Fibroblast of skin of scalp (primary cell): ENCODE measurements at regions not wholly inside any gene's neighbourhood (a gene's known extent, or its start where the extent isn't known, plus 50 kb on each side); places are given as distances from the start of the nearest gene placed in this dataset.
"Not testable (repeated sequence)": the region's sequence is repeated elsewhere in the genome, so short reads cannot be mapped to it uniquely, and the experiment has no call there.

Experiments used
- DNase-seq: peaks from one replicate; pipeline ENCODE4 v3.0.0-alpha.2; 2013

- no peak for DNase-seq
Measured at GRCh38 chr12:131395971-131396573, 314.8 kb upstream of the SFSWAP start.

DNA sequence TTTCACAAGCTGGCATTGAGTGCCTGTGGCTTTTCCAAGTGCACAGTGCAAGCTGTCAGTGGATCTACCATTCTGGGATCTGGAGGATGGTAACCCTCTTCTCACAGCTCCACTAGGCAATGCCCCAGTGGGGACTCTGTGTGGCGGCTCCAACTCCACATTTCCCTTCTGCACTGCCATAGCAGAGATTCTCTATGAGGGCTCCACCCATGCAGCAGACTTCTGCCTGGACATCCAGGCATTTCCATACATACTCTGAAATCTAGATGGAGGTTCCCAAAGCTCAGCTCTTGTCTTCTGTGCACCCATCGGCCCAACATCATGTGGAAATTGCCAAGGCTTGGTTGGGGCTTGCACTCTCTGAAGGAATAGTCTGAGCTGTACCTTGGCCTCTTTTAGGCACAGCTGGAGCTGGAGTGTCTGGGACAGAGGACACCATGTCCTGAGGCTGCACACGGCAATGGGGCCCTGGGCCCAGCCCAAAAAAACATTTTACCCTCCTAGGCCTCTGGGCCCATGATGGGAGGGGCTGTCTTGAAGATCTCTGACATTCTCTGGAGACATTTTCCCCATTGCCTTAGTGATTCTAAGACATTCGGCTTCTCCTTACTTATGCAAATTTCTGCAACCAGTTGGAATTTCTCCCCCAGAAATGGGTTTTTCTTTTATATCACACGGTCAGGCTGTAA is 313.3 kb upstream of the SFSWAP start:
- DNase-seq, result no peak

DNA sequence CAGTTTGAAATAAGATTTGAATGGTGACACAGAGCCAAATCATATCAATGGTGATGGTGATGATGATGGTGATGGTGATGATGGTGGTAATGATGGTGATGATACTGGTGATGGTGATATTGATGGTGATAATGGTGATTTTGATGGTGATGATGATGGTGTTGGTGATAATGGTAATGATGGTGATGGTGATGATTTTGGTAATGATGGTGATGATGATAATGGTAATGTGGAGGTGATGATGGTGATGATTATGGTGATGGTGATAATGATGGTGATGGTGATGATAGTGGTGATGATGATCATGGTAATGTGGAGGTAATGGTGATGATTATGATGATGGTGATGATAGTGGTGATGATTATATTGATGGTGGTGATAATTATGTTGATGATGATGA is 311.9 kb upstream of the SFSWAP start:
- no peak for DNase-seq

DNA sequence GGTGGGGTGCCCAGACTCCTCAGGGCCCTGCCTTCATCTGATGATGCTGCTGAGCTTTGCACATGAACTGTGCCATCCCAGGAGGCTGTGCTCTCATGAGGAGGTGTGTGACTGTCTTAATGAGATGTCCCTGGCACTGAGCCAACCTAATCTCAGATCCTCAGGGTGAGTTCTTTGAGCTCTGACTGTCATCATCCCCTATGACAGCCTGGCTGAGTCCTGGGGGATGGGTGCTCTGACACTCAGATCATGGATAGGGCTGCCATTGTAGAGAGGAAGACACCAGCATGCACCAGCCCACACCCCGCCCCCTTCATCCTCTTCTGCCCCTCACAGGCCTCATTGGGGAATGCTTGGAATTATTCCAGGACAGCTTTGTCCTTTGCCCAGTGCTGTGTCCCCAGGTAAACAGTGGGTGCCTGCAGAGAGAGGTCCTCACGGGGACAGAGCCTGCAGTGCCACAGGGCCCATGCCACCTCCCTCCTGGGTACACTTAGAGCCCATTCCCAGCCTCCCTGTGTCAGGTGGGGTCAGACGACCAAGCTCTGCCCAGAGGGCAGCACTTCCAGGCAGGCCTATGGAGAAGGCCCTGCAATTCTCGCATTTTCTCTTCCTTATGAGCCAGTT is 310.1 kb upstream of the SFSWAP start:
- not testable (repeated sequence) for DNase-seq

DNA sequence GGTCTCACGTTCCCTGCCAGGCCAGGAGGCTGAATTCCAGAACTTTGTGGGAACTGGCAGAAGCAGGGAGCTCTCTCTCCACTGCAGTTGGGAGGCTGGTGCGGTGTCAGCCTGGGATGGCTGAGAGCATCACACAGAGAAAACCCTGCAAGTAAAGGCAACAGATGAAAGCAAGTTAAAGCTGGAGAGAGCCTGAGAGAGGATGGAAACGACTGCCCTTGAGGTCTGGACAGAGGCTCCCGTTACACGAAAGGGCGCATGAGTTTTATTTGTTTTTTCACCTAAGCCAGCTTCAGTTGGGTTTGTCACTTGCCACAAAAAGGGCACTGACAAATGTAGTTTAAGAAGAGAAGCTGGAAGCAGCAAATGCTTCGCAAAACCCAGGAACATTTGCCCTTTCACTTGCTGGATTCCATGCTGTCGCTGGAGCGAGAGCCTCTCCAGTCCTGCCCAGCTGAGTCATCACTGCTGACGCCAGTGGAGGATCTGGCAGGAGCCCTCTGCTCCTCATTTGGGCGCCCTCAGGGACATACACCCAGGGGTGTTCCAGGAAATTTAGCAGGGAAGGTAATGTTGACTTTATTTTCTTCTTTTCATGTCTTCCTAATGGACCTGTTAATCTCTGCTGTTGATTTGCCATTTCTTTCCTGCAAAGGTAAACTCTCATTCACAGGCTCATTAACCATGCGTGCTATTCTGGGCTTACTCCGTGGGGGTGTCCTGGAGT is 308.8 kb upstream of the SFSWAP start:
- DNase-seq, result not testable (repeated sequence)

DNA sequence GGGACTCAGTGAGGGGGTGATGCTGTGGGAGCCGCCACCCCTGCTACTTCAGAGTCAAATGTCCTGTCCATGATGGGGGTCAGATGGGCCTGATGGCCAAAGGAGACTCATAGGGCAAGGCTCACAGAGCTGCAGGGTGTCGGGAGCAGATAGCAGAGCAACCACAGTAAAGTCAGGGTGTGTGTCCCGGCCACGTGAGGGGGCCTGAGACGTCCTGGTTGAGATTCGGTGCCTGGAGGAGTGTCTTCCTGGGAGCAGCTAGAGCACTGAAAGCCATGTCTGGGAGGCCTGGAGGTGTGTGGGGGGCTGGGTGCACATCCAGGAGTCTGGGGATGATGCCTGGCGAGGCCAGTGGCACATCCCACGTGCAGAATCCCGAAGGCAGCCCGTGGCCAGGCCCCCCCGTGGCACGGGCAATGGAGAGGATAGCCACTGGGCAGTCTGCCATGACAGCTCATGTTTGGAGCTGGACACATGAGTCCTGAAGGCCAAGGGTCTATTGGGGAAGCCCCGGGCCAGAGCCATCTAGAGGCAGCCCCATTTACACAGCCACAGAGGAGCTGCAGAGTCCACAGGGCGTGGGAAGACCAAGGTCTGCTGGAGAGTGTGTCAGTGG is 308.0 kb upstream of the SFSWAP start:
- no peak for DNase-seq

- no peak for DNase-seq
Measured at GRCh38 chr12:131403676-131404075, 307.2 kb upstream of the SFSWAP start.

GRCh38 chr12:131404705-131405104 is 306.2 kb upstream of the SFSWAP start:
- DNase-seq, result no peak

GRCh38 chr12:131407221-131408035 is 303.5 kb upstream of the SFSWAP start:
- no peak for DNase-seq

DNA sequence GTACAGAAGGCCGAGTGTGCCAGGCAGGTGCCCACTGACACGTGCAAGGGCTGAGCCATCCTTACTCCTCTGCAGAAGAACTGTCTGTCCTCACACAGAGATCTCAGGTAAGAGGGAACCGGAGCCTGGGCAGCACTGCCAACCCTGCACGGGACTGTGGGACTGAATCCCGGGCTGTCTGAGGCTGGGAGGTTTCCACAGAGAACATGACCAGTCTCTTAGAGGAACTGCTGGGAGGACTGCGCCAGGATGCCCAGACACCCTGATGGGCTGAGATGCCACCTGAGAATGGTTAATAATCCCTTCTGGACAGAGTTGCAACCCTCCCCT is 302.9 kb upstream of the SFSWAP start:
- DNase-seq, result no peak

DNA sequence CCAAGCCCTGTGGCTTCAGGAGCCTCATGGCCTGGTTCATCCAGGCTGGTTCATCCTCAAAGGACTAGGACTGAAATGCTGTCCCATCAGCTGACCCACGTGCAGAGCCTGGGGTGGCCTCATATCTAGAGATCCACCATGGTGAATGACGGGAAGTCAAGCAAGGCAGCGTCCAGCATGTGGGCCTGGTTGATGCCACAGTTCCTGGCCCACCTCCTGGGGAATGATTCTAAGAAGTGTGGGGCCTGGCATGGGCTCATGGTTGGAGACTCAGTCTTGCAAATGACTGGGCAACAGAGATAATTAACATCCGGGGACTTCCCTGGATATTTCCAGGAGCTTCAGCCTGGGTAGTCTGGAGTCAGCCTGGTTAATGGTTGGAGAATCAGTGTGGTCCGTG is 302.4 kb upstream of the SFSWAP start:
- no peak for DNase-seq

DNA sequence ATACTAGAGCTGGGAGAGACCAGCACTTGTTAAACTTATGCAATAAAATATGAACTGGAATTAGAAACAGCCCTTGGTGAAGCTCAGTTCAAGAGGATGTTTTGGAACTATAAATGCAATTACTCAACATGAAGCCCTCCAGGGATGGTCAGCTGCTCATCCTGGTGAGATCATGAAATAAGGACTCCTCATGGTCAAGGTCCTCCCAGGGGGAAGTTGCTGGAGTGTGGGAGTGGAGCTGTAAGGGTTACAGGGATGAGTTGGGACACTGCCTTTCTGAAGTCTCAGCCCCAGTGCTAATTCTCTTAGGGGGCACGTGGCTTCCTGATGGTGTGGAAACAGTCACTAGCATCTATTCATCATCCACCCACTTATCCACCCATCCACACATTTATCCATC is 301.7 kb upstream of the SFSWAP start:
- DNase-seq, result no peak

GRCh38 chr12:131411827-131412226 is 299.1 kb upstream of the SFSWAP start:
- DNase-seq, result not testable (repeated sequence)

GRCh38 chr12:131413006-131413405 is 297.9 kb upstream of the SFSWAP start:
- no peak for DNase-seq

DNA sequence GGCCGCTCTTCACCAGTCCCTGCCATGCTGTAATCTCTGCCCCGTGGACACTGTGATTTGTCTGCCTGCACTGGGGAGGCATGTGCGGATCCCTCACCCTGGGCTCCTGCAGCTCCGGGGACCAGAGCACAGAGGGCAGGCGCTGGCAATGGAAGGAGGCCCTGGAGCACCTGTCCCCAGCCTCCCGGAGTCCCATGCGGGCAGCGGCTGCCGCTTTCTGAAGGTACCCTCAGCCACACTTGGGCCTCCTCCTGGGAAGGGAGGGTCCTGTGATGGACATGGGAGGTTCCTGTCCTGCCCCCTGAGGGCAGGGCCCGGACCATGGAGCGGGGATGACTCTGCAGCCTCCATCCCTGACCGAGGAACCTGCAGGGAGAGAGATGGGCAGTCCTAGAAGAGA is 297.4 kb upstream of the SFSWAP start:
- no peak for DNase-seq

GRCh38 chr12:131414155-131414922 is 296.6 kb upstream of the SFSWAP start:
- not testable (repeated sequence) for DNase-seq

GRCh38 chr12:131415781-131416180 is 295.1 kb upstream of the SFSWAP start:
- no peak for DNase-seq

DNA sequence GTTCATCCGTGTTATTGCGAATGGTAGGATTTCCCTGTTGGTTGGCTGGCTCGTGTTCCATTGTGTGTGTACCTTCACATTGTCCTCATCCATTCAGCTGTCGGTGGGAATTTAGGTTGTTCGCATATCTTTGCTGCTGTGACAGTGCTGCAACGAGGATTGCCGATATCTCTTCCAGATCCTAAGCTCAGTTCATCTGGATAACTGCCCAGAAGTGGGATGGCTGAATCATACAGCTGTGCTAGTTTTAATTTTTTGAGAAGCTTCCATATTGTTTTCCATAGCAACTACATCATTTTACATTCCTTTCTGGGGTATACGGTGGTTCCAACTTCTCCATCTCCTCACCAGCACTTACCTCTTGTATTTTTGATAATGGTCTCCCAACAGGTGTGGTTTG is 292.8 kb upstream of the SFSWAP start:
- DNase-seq, result no peak

DNA sequence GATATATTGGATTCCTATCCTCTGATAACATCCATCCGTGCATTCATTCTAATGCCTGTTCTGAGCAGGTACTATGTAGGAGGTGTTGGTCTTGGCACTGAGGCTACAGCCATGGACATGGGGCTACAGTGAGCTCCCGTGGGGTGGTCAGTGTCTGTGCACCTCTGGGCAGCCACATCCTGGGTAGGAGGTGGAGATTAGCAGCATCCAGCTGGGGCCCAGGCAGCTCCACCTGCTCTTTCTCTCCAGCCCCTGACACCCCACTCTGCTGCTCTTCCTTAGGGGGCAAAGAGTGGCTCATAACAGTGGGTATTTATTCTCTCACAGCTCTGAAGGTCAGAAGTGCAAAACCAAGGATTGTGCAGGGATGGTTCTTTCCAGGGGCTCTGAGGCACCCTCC is 292.0 kb upstream of the SFSWAP start:
- no peak for DNase-seq

DNA sequence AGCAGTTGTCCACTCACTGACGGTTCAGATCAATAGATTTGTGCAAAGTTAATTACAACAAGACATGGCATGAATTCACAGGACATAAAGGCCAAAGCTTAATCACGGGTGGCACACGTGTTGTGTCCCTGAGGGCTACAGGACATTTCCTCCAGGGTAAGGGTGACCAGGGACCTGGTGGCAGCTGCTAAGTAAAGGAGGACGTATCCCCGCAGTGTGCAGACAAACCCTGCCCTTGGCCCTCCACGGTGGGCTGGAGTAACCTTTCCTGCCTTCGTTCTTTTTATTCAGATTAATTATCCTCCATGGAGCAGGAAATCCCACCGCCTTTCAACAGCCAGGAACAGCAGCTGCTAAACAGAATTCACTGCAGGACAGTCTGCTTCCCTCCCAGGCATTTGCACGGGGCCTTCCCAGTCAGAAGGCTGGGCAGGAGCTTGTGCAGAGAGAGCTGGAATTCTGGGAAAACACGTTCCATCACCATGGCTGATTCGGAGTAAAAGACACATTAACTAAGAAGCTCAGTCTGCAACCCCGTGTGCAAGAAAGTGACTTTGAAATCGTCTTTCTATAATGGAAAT is 289.9 kb upstream of the SFSWAP start:
- no peak for DNase-seq
